ENCODE measurements at regions not wholly inside any gene's neighbourhood (a gene's known extent, or its start where the extent isn't known, plus 50 kb on each side); places are given as distances from the start of the nearest gene placed in this dataset.

DNA sequence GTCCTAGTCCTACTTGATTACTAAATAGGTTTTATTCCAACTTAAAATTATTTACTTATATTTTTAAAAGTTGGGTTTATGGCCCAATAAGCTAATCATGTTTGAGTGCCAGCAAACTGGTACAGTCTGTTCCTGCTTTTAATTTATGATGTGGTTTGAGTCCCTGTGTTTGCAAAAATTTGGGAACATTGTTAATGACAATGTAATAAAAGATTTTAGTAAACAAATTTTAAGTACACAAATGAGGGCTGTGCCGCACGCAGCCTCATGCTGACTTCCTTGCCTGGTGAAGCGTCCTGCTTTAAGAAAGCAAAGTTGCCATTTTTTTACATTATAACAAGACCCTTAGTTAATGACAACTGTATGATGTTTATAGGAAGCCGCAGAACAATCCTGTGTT is 96.8 kb upstream of the MAP1B start:
- TF ChIP-seq, protein P1, sequence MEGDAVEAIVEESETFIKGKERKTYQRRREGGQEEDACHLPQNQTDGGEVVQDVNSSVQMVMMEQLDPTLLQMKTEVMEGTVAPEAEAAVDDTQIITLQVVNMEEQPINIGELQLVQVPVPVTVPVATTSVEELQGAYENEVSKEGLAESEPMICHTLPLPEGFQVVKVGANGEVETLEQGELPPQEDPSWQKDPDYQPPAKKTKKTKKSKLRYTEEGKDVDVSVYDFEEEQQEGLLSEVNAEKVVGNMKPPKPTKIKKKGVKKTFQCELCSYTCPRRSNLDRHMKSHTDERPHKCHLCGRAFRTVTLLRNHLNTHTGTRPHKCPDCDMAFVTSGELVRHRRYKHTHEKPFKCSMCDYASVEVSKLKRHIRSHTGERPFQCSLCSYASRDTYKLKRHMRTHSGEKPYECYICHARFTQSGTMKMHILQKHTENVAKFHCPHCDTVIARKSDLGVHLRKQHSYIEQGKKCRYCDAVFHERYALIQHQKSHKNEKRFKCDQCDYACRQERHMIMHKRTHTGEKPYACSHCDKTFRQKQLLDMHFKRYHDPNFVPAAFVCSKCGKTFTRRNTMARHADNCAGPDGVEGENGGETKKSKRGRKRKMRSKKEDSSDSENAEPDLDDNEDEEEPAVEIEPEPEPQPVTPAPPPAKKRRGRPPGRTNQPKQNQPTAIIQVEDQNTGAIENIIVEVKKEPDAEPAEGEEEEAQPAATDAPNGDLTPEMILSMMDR (IDR thresholded peaks at IDR 0.05), result no peak
- no peak for TF ChIP-seq POLR2A (IDR thresholded peaks at IDR 0.05)
- no peak for TF ChIP-seq EP300 (IDR thresholded peaks at IDR 0.05)
- TF ChIP-seq POLR2AphosphoS5 (IDR thresholded peaks at IDR 0.05), result no peak
